GM06990 (cell line): ENCODE measurements at regions not wholly inside any gene's neighbourhood (a gene's known extent, or its start where the extent isn't known, plus 50 kb on each side); places are given as distances from the start of the nearest gene placed in this dataset.

Experiments used
- DNase-seq: peaks from one replicate; pipeline ENCODE4 v3.0.0-alpha.2; 2011; ENCODE audit not compliant: insufficient read length; ENCODE audit errors: extremely low read depth
- H3K27me3 ChIP-seq: replicated peaks from 2 replicates; pipeline ENCODE4 v1.6.0; 2011; ENCODE audit warnings: low read length; ENCODE audit not compliant: control insufficient read depth, insufficient read depth
- H3K36me3 ChIP-seq: 2 replicates; pipeline ENCODE4 v1.5.1; 2011; ENCODE audit warnings: low read length; ENCODE audit not compliant: control insufficient read depth, insufficient read depth
- H3K4me3 ChIP-seq: replicated peaks from 2 replicates; pipeline ENCODE4 v1.5.1; 2011; ENCODE audit warnings: low read depth, mild to moderate bottlenecking, control low read depth, low read length
- TF ChIP-seq, protein P1 (sequence below): IDR thresholded peaks from 2 replicates; pipeline ENCODE4 v1.5.1; 2011; ENCODE audit warnings: low read length, control low read depth, mild to moderate bottlenecking, inconsistent platforms; ENCODE audit not compliant: insufficient read depth, poor library complexity, severe bottlenecking

- no peak for DNase-seq
- TF ChIP-seq, protein P1, sequence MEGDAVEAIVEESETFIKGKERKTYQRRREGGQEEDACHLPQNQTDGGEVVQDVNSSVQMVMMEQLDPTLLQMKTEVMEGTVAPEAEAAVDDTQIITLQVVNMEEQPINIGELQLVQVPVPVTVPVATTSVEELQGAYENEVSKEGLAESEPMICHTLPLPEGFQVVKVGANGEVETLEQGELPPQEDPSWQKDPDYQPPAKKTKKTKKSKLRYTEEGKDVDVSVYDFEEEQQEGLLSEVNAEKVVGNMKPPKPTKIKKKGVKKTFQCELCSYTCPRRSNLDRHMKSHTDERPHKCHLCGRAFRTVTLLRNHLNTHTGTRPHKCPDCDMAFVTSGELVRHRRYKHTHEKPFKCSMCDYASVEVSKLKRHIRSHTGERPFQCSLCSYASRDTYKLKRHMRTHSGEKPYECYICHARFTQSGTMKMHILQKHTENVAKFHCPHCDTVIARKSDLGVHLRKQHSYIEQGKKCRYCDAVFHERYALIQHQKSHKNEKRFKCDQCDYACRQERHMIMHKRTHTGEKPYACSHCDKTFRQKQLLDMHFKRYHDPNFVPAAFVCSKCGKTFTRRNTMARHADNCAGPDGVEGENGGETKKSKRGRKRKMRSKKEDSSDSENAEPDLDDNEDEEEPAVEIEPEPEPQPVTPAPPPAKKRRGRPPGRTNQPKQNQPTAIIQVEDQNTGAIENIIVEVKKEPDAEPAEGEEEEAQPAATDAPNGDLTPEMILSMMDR = no peak
- Histone ChIP-seq H3K4me3 (no peak overlapping the region), H3K36me3 (no peaks in the 10 kb centered on the region), H3K27me3 (no peaks in the 10 kb centered on the region)
These were observed 279.2 kb downstream of the DMAC1 start for GRCh38 chr9:7520396-7520795.

- TF ChIP-seq, protein P1 = no peak
- DNase-seq = no peak
- no peak overlapping the region for H3K4me3 ChIP-seq
These were observed 283.2 kb downstream of the DMAC1 start for GRCh38 chr9:7516376-7516775.

GRCh38 chr9:7510199-7510598, 289.4 kb downstream of the DMAC1 start:
- no peak for DNase-seq
- no peaks in the 10 kb centered on the region for H3K27me3 ChIP-seq

More at GRCh38 chr9:7516376-7516775, 283.2 kb downstream of the DMAC1 start:
- Histone ChIP-seq H3K27me3 (no peaks in the 10 kb centered on the region), H3K36me3 (no peaks in the 10 kb centered on the region)

DNA sequence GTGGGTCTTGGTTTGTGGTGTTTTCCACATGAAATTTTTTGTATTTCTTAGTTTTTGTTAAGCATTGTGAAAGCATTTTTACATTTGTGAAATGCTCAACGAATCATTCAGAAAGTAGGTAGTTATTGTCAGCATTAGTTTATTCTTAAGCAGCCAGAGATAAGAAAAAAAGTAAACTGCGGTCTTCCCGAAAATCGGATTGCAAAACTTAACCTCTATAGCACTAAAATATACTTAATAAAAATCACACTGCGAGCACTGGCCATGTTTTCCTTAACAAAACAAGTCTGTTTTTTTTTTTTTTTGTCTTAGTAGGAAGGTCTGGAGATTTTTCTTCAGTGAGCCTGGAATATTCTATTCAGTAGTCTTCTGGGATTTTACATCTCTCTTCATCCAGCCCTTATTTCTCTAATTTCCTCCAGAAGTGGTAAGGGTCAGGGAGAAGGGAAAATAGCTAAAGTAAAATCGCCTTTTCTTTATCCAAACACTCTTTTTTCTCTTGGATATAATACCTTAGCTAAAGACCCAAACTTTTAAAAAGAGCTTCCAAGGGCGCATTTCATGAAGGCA, 289.9 kb downstream of the DMAC1 start:
- H3K36me3 ChIP-seq = no peaks in the 10 kb centered on the region
- H3K4me3 ChIP-seq = no peak overlapping the region
- TF ChIP-seq, protein P1 = no peak
- no peaks in the 10 kb centered on the region for H3K27me3 ChIP-seq
- no peak for DNase-seq

More at GRCh38 chr9:7510199-7510598, 289.4 kb downstream of the DMAC1 start:
- Histone ChIP-seq H3K4me3 (no peak overlapping the region), H3K36me3 (no peaks in the 10 kb centered on the region)
- TF ChIP-seq, protein P1 = no peak

- H3K36me3 ChIP-seq = no peaks in the 10 kb centered on the region
- DNase-seq = no peak
- no peaks in the 10 kb centered on the region for H3K27me3 ChIP-seq
- TF ChIP-seq, protein P1 = no peak
- no peak overlapping the region for H3K4me3 ChIP-seq
These were observed 291.1 kb downstream of the DMAC1 start for GRCh38 chr9:7508516-7508915.
